Adipocyte (in vitro differentiated cells): ENCODE measurements at regions not wholly inside any gene's neighbourhood (a gene's known extent, or its start where the extent isn't known, plus 50 kb on each side); places are given as distances from the start of the nearest gene placed in this dataset.

Experiments used
- DNase-seq: peaks from one replicate; pipeline ENCODE4 v3.0.0-alpha.2; 2015; ENCODE audit warnings: low read depth
- H3K27me3 ChIP-seq: replicated peaks from 2 replicates; pipeline ENCODE4 v1.7.0; 2013; ENCODE audit warnings: mild to moderate bottlenecking, low read length, moderate library complexity; ENCODE audit not compliant: control insufficient read depth, insufficient read depth
- H3K36me3 ChIP-seq: 2 replicates; pipeline ENCODE4 v1.7.0; 2013; ENCODE audit warnings: low read length, mild to moderate bottlenecking, moderate library complexity; ENCODE audit not compliant: control insufficient read depth, insufficient read depth, severe bottlenecking
- H3K4me1 ChIP-seq: 2 replicates; pipeline ENCODE4 v1.7.0; 2013; ENCODE audit warnings: mild to moderate bottlenecking, low read length, moderate library complexity; ENCODE audit not compliant: control insufficient read depth, insufficient read depth
- H3K4me3 ChIP-seq: 2 replicates; pipeline ENCODE4 v1.7.0; 2013; ENCODE audit warnings: mild to moderate bottlenecking, low read length, moderate library complexity
- H3K9ac ChIP-seq: 2 replicates; pipeline ENCODE4 v1.7.0; 2013; ENCODE audit warnings: mild to moderate bottlenecking, low read length, moderate library complexity
- H3K9me3 ChIP-seq: 2 replicates; pipeline ENCODE4 v1.7.0; 2013; ENCODE audit warnings: mild to moderate bottlenecking, low read length, moderate library complexity; ENCODE audit not compliant: control insufficient read depth

DNA sequence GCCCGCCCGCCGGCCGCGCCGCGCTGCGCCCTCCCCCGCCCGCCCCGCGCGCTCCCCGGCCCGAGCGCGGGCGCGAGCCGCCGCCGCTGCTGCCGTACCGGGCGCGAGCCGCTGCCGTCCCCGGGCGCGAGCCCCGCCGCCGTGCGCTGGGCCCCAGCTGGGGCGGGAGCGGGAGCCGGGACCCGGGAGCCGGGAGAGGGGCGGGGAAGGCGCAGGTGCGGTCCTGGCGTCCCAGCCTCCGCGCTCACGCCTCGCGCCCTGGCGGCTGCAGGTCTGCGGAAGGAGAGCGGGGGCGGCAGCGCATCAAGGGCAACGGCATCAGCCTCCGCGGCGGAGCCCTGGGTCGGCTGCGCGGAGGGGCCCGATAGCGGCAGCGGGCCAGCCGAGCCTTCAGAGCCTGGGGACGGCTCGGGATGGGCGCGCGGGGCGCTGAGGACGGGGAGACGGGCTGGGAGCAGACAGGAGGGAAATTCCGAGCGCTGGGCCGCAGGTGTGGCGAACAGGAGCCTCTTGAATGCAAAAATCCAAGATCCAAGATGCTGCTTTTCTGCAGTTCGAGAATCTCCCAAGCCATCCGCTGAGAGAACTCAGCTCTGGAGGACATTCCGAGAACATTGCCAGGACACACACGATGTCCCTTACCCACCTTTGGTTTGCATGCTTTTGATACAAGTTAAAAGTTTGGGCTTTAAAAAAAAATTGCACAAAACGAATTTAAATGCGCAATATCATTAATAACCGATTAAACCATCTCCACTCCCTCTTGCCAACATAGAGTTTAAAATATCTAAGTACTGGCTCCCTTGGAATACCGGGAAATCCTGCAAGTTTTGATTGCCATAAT is 251.1 kb downstream of the TJP1 start:
- peak; percentile 25 for DNase-seq
- Histone ChIP-seq H3K9ac (no peak overlapping the region), H3K36me3 (no peaks in the 10 kb centered on the region), H3K4me3 (no peak overlapping the region), H3K4me1 (no peaks in the 10 kb centered on the region), H3K9me3 (peaks cover 13% of the 10 kb centered on the region), H3K27me3 (peaks cover 69% of the 10 kb centered on the region)

DNA sequence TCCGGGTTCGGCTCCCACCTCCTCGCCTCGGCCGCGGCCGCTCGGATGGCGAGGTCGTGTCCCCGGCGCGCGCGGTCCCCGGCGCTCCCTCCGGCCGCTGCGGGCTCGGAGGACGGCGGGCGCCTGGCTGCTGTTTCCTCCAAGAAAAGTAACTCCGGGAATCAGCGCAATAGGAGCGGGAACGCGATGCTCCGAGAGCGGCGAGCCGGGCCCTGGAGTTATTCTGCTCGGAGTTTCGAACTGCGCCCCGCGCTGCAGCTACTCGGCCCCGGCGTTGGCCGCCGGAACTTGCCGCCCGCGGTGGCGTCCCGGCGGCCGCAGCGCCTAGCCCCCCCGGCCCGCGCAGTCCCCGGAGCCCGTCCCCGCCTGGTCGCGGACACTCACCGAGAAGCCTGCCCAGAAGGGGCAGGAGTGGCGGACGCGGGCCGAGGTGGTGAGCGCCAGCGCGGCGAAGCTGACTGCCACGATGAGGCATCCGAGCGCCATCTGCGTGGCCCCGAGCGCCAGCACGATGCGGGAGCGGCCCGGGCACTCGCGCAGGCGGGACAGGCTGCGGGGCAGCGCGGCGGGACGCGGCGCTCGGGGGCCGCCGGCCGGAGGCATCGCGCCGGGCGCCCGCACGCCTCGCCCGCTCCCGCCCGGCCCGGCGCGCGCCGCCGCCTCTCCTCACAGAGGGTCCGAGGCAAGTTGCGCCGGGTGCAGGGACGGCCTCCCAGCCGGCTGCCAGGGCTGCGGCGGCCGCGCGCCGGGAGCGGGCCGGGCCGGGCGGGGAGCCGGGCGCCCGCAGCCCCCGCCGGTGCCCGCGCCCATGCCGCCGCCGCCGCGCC is 251.9 kb downstream of the TJP1 start:
- Histone ChIP-seq H3K9ac (no peak overlapping the region), H3K27me3 (peaks cover 65% of the 10 kb centered on the region)
- peak; percentile 42 for DNase-seq

DNA sequence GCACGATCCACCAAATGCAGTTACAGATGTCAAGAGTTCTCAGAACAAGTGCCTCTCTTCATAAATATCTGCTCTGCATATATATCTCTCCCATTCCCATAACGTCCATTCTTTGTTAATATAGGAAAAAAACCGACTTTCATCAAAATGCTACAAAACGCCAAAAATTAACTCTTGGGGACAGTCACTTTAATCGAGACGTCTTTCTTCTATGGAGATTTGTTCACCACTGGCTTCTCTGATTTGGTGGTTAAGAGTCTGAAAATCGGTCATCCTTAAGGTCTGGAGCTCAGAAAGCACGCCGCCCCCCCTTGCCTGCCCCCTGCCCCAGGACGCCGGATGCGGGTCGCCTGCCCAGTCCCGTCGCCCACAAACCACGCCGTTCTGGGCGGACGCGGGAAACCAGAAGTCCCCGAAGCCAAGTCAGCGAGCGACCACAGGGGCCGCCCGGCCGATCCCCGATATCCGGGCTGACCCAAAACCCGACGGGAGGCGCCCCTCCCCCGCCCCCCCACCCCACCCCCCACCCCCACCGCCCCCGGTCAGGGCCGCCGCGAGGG is 252.7 kb downstream of the TJP1 start:
- H3K4me1 ChIP-seq: no peaks in the 10 kb centered on the region
- no peak for DNase-seq
- peaks cover 6% of the 10 kb centered on the region for H3K9me3 ChIP-seq
- no peaks in the 10 kb centered on the region for H3K36me3 ChIP-seq
- H3K9ac ChIP-seq: no peak overlapping the region
- no peak overlapping the region for H3K4me3 ChIP-seq
- peaks cover 61% of the 10 kb centered on the region for H3K27me3 ChIP-seq

More for the DNA sequence above, 251.9 kb downstream of the TJP1 start:
- Histone ChIP-seq H3K4me3 (peak overlapping the region; percentile 58), H3K4me1 (no peaks in the 10 kb centered on the region), H3K9me3 (peaks cover 8% of the 10 kb centered on the region), H3K36me3 (no peaks in the 10 kb centered on the region)

DNA sequence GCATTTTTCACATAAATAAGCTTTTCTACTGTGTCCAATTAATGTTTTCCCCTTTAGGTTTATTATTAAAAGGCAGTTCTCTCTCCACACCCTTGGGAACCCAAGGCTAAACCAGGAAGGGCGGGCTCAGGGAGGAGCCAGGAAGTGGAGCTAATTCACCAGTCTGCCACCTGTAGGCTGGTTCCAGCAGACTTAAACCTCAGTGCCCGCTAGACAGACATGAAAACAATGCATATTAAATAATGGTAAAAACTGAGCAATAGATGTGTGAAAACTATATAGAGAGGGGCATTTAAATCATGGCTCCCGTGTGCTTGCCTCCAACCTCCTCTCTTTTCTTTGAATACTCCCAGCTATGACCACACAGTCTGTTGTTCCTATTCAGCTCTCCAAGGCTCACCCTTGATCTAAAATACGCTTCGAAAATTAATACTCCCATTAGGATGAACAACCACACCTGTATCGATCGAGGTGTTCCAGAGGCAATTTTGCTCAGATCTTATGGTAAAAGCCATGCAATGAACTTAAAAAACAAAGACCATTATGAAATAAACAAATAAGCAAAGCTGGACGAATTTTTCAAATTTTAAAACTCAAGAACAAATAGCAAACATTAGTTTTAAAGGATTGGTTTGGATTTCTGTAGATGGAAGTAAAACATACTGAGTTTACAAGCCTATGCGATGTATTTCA is 253.3 kb downstream of the TJP1 start:
- Histone ChIP-seq H3K9me3 (peaks cover 4% of the 10 kb centered on the region), H3K9ac (no peak overlapping the region), H3K4me1 (no peaks in the 10 kb centered on the region), H3K36me3 (no peaks in the 10 kb centered on the region), H3K4me3 (no peak overlapping the region), H3K27me3 (peaks cover 55% of the 10 kb centered on the region)
- DNase-seq: no peak

DNA sequence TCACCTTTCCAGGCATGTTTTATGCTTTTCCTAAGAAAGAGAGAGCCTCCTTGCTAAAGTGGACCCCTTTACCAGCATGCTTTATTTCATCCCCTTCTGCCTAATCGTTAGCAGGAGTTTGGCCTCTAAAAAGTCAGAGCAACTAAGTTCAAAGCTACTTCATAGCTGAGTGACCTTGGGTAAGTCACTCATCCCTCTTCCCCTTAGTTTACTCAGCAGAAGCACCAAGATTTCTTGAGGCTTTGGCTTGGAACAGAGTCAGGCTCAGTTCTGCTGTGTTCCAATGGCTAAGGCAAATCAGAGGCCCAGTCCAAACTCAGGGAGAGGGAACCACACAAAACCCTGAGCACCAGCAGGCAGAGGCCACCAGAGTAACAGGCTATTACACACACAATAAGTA is 254.9 kb downstream of the TJP1 start:
- Histone ChIP-seq H3K4me1 (no peaks in the 10 kb centered on the region), H3K9ac (no peak overlapping the region), H3K4me3 (no peak overlapping the region), H3K9me3 (peaks cover 6% of the 10 kb centered on the region), H3K27me3 (peaks cover 41% of the 10 kb centered on the region), H3K36me3 (no peaks in the 10 kb centered on the region)
- no peak for DNase-seq

DNA sequence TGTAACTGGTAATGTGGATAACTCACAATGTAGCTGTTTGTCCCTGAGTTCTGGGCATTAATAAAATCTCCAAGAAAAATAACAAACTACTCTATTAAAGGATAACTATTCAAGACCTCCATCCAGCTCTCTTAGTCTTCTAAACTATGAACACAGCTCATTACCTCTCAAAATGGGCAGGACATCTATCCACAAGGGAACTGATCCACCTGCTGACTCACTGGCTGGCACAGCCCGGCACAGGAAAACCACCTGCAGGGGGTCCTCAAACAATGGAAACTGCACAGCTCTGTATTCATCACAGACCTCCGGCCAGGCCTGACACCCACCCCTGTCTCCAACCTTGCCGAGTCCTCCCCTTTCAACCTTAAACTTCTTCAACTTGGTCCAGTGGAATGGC is 255.4 kb downstream of the TJP1 start:
- DNase-seq: no peak
- Histone ChIP-seq H3K9me3 (peaks cover 6% of the 10 kb centered on the region), H3K9ac (no peak overlapping the region), H3K36me3 (no peaks in the 10 kb centered on the region), H3K4me1 (no peaks in the 10 kb centered on the region), H3K27me3 (peaks cover 36% of the 10 kb centered on the region), H3K4me3 (no peak overlapping the region)

DNA sequence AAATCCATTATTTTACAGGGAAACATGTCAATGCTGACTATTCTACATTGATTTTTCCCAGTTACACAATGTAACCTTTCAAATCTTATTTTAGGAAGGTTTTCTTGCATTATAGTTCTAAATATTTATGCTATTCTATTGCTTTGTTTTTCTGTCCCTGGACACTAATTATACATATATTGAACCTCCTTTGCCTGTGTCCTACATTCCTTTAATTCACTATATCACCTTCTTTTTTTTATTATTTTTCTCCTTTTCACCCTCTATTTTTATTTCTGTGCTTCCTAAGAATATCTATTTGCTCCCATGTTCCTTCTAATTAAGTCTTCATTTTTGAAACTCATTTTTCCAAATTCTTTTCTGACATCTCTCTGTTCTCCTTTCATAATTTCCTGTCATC is 259.2 kb downstream of the TJP1 start:
- Histone ChIP-seq H3K4me1 (no peaks in the 10 kb centered on the region), H3K36me3 (no peaks in the 10 kb centered on the region), H3K27me3 (peaks cover 34% of the 10 kb centered on the region), H3K4me3 (no peak overlapping the region), H3K9me3 (peaks cover 6% of the 10 kb centered on the region), H3K9ac (no peak overlapping the region)
- DNase-seq: no peak

DNA sequence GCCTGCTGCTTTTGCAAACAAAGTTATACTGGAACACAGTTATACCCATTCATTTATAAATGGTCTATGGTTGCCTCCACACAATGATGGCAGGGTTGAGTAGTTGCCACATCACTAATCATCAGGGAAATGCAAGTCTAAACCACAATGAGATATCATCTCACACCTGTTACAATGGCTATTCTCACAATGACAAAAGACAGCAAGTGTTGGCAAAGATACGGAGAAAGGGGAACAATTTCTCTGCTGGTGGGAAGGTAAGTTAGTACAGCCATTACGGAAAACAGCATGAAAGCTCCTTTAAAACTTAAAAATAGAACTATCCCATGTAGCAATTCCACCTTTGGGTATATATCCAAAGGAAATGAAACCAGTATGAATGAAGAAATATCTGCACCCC is 261.4 kb downstream of the TJP1 start:
- H3K36me3 ChIP-seq: no peaks in the 10 kb centered on the region
- H3K9ac ChIP-seq: no peak overlapping the region

DNA sequence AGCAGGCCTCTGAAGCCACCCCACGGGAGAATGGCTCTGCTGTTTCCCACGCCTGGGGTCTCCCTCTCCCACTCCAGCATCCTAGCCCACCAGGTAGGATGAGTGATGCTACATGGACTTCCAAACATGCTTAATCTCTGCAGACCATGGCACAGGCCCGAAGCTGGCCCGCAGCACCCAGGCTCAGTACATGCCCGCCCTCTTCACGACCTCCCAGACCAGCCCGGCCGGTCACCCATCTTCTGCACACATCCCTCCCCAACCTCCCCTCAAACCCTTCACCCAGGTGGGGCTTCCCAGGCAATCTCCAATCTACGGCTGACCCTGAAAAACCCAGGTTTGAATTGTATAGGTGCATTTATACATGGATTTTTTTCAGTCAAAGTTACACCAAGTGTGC is 264.0 kb downstream of the TJP1 start:
- peaks cover 8% of the 10 kb centered on the region for H3K9me3 ChIP-seq
- no peak overlapping the region for H3K4me3 ChIP-seq
- H3K4me1 ChIP-seq: peaks cover 17% of the 10 kb centered on the region
- DNase-seq: no peak
- H3K36me3 ChIP-seq: no peaks in the 10 kb centered on the region
- no peak overlapping the region for H3K9ac ChIP-seq
- H3K27me3 ChIP-seq: peaks cover 34% of the 10 kb centered on the region

More for the DNA sequence above, 261.4 kb downstream of the TJP1 start:
- peaks cover 4% of the 10 kb centered on the region for H3K4me1 ChIP-seq
- peaks cover 34% of the 10 kb centered on the region for H3K27me3 ChIP-seq
- peaks cover 6% of the 10 kb centered on the region for H3K9me3 ChIP-seq
- no peak overlapping the region for H3K4me3 ChIP-seq
- no peak for DNase-seq

DNA sequence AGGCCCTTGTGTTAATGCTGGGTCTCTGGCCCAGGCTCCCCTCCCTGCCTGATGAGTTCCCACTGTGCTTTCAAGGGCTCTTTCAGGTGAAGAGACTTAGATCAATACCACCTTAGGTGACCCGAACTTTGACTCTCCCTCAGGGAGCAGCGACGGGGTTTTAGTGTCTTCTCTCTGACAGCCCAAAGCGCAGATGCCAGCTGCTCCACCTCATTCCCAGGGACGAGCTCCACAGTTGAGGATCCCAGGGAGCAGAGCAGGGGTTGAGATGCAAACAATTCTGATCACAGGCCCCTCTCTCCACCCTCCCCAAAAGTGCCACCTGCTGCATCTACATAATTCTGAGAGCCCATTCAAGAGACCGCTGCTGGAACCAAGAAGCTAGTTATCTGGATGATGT is 265.1 kb downstream of the TJP1 start:
- H3K36me3 ChIP-seq: no peaks in the 10 kb centered on the region
- H3K4me1 ChIP-seq: peaks cover 17% of the 10 kb centered on the region
- no peak overlapping the region for H3K4me3 ChIP-seq
- H3K9ac ChIP-seq: no peak overlapping the region
- no peak for DNase-seq
- peaks cover 34% of the 10 kb centered on the region for H3K27me3 ChIP-seq
- peaks cover 2% of the 10 kb centered on the region for H3K9me3 ChIP-seq

DNA sequence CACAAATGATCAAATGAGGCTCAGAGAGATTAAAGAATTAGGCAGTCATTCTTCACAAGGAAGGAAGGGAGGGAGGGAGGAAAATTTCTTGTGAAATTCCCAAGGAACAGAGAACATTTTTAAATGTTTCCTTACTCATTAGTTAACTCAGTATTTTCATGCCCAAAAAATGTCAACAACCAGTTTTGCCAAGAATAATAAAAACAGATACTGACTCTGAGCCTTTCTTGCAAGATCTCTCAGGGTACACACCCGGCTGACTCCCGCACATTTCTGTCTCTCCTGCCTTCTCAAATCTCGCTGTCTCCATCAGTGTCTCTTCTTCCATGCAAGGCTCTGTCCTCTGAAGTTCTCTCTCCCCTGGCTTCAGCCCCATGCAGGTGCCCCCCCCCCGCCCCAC is 265.9 kb downstream of the TJP1 start:
- Histone ChIP-seq H3K27me3 (peaks cover 37% of the 10 kb centered on the region), H3K9me3 (peaks cover 2% of the 10 kb centered on the region), H3K4me3 (no peak overlapping the region), H3K36me3 (no peaks in the 10 kb centered on the region), H3K4me1 (peaks cover 17% of the 10 kb centered on the region), H3K9ac (no peak overlapping the region)
- DNase-seq: peak; percentile 45
